ENCODE measurements at regions not wholly inside any gene's neighbourhood (a gene's known extent, or its start where the extent isn't known, plus 50 kb on each side); places are given as distances from the start of the nearest gene placed in this dataset.

DNA sequence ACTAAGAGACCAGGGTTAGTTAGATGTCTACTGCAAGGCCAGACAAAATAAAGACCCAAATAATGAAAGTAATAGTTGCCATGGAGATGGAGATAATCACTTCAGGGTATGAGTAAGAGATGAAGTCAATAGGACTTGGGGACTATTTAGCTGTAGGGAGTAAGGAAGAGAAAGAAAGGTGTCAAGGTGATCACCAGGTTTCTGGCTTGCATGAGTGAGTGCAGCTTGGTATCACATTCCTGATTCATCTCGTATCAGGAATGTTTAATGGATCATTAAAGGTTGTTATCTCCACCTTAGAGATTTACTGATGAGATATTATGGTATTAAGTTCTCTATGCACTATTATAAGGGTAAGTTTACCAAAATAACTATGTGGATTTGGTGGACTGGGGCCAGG is 357.4 kb upstream of the ATP11B start:
- H4K20me1 ChIP-seq (replicated peaks; ENCODE audit: control insufficient read depth, extremely low read depth, insufficient read depth, low read length), result no peaks in the 10 kb centered on the region
- POLR2A ChIA-PET, result no interaction called here

DNA sequence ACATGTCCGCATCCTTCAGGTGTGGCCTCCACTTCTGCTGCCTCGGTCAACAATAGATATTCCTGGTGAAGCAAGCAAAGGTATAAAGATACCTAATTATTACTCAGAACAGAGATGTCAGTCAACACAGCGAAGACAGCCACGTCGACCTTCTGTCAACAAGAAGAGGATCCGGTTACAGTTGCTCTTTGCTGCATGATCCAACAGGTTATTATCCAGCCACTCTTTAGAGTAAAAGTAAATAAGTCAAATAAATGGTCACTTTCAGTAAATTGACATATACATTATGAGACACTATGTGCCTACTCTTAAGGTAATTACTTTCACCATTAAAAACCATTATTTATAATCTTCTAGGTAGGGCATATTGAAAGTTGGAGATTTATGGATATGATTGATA is 356.8 kb upstream of the ATP11B start:
- no peaks in the 10 kb centered on the region for H3K4me1 ChIP-seq (ENCODE audit: control insufficient read depth, extremely low read depth, insufficient read depth, low read length)
- TF ChIP-seq, protein P1, sequence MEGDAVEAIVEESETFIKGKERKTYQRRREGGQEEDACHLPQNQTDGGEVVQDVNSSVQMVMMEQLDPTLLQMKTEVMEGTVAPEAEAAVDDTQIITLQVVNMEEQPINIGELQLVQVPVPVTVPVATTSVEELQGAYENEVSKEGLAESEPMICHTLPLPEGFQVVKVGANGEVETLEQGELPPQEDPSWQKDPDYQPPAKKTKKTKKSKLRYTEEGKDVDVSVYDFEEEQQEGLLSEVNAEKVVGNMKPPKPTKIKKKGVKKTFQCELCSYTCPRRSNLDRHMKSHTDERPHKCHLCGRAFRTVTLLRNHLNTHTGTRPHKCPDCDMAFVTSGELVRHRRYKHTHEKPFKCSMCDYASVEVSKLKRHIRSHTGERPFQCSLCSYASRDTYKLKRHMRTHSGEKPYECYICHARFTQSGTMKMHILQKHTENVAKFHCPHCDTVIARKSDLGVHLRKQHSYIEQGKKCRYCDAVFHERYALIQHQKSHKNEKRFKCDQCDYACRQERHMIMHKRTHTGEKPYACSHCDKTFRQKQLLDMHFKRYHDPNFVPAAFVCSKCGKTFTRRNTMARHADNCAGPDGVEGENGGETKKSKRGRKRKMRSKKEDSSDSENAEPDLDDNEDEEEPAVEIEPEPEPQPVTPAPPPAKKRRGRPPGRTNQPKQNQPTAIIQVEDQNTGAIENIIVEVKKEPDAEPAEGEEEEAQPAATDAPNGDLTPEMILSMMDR (IDR thresholded peaks at IDR 0.05; ENCODE audit: extremely low read depth in 1 of 2, insufficient read depth in 1 of 2, low read depth in 1 of 2, low read length in 2 of 2), result no peak
- TF ChIP-seq, protein P2, sequence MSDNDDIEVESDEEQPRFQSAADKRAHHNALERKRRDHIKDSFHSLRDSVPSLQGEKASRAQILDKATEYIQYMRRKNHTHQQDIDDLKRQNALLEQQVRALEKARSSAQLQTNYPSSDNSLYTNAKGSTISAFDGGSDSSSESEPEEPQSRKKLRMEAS (IDR thresholded peaks at IDR 0.05; ENCODE audit: insufficient read depth, insufficient read length), result no peak
- TF ChIP-seq EZH2 (IDR thresholded peaks at IDR 0.05; ENCODE audit: borderline replicate concordance, low read depth, low read length, severe bottlenecking), result no peak
- FAIRE-seq, result no peak
- no peak overlapping the region for H3K9ac ChIP-seq (replicated peaks; ENCODE audit: extremely low read depth, insufficient read depth, low read length)
- no peaks in the 10 kb centered on the region for H3K9me3 ChIP-seq (replicated peaks; ENCODE audit: control insufficient read depth, insufficient read depth, low read length)
- H3K79me2 ChIP-seq (ENCODE audit: control insufficient read depth, insufficient read depth, low read length), result no peaks in the 10 kb centered on the region
- BruUV-seq (replicated peaks), result no TSS peak
- dilution Hi-C loops (cut with MboI; ENCODE audit: extremely low pct_ligation_motif_present, low sequenced_read_pairs), result no loop called here
- H3K27ac ChIP-seq (ENCODE audit: insufficient read depth, low read depth, low read length), result no peak overlapping the region
- no peaks in the 10 kb centered on the region for H3K9me1 ChIP-seq (replicated peaks; ENCODE audit: control insufficient read depth, extremely low read depth, insufficient read depth, low read length)
- intact Hi-C loops (cut with micrococcal nuclease), result no loop called here
- ChIA-PET CTCF (no interaction called here), POLR2A (no interaction called here)
- H3K27me3 ChIP-seq (ENCODE audit: control insufficient read depth in 2 of 2, insufficient read depth in 2 of 2, low read length in 2 of 2), result no peaks in the 10 kb centered on the region
- H3K4me2 ChIP-seq (ENCODE audit: insufficient read depth, low read length), result no peak overlapping the region
- H3K36me3 ChIP-seq (ENCODE audit: control insufficient read depth in 2 of 2, extremely low read depth in 1 of 2, insufficient read depth in 2 of 2, low read length in 2 of 2), result no peaks in the 10 kb centered on the region
- H3K4me3 ChIP-seq (replicated peaks in 1 of 3; ENCODE audit: insufficient read depth in 1 of 3, low read depth in 1 of 3, low read length in 3 of 3), result no peak overlapping the region
- no peak overlapping the region for H2AFZ ChIP-seq (ENCODE audit: low read depth, low read length)
- no peak for DNase-seq (ENCODE audit: low read depth, low spot score)
- no peaks in the 10 kb centered on the region for H4K20me1 ChIP-seq (replicated peaks; ENCODE audit: control insufficient read depth, extremely low read depth, insufficient read depth, low read length)

More for the DNA sequence above, 357.4 kb upstream of the ATP11B start:
- H3K27me3 ChIP-seq (ENCODE audit: control insufficient read depth in 2 of 2, insufficient read depth in 2 of 2, low read length in 2 of 2), result no peaks in the 10 kb centered on the region
- H3K9me1 ChIP-seq (replicated peaks; ENCODE audit: control insufficient read depth, extremely low read depth, insufficient read depth, low read length), result no peaks in the 10 kb centered on the region
- DNase-seq (ENCODE audit: low read depth, low spot score), result no peak
- no peaks in the 10 kb centered on the region for H3K36me3 ChIP-seq (ENCODE audit: control insufficient read depth in 2 of 2, extremely low read depth in 1 of 2, insufficient read depth in 2 of 2, low read length in 2 of 2)
- no peak overlapping the region for H3K4me3 ChIP-seq (replicated peaks in 1 of 3; ENCODE audit: insufficient read depth in 1 of 3, low read depth in 1 of 3, low read length in 3 of 3)
- no peaks in the 10 kb centered on the region for H3K9me3 ChIP-seq (replicated peaks; ENCODE audit: control insufficient read depth, insufficient read depth, low read length)
- dilution Hi-C loops (cut with MboI; ENCODE audit: extremely low pct_ligation_motif_present, low sequenced_read_pairs), result no loop called here
- no peak overlapping the region for H3K4me2 ChIP-seq (ENCODE audit: insufficient read depth, low read length)
- no peak overlapping the region for H3K9ac ChIP-seq (replicated peaks; ENCODE audit: extremely low read depth, insufficient read depth, low read length)
- no peaks in the 10 kb centered on the region for H3K4me1 ChIP-seq (ENCODE audit: control insufficient read depth, extremely low read depth, insufficient read depth, low read length)
- H2AFZ ChIP-seq (ENCODE audit: low read depth, low read length), result no peak overlapping the region
- H3K79me2 ChIP-seq (ENCODE audit: control insufficient read depth, insufficient read depth, low read length), result no peaks in the 10 kb centered on the region
- CTCF ChIA-PET, result no interaction called here
- no peak for TF ChIP-seq POLR2AphosphoS5 (IDR thresholded peaks at IDR 0.05; ENCODE audit: insufficient read depth, low read depth, low read length)
- no peak overlapping the region for H3K27ac ChIP-seq (ENCODE audit: insufficient read depth, low read depth, low read length)
- BruUV-seq (replicated peaks), result no TSS peak
- intact Hi-C loops (cut with micrococcal nuclease), result no loop called here
- no peak for FAIRE-seq
